ENCODE measurements at regions not wholly inside any gene's neighbourhood (a gene's known extent, or its start where the extent isn't known, plus 50 kb on each side); places are given as distances from the start of the nearest gene placed in this dataset.

DNA sequence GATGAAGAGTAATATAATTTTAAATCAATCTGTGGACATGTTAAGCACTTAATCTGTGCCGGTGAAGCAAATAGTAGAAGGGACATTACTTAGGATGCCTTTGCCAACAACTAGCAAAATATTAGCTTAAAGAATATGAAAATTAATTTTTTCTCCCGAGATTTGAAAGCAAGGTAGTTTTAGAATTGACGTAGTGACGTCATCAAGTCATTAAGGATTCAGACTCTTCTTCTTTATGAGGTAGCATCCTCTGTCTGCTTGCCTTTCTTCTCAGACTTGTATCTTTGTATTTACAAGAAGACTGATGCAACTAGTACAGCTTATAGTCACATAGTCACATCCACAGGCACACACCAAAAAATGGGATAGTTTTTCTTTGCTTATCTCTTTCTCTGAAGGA lies 374.4 kb downstream of the MMUT start:
- TF ChIP-seq, protein P1, sequence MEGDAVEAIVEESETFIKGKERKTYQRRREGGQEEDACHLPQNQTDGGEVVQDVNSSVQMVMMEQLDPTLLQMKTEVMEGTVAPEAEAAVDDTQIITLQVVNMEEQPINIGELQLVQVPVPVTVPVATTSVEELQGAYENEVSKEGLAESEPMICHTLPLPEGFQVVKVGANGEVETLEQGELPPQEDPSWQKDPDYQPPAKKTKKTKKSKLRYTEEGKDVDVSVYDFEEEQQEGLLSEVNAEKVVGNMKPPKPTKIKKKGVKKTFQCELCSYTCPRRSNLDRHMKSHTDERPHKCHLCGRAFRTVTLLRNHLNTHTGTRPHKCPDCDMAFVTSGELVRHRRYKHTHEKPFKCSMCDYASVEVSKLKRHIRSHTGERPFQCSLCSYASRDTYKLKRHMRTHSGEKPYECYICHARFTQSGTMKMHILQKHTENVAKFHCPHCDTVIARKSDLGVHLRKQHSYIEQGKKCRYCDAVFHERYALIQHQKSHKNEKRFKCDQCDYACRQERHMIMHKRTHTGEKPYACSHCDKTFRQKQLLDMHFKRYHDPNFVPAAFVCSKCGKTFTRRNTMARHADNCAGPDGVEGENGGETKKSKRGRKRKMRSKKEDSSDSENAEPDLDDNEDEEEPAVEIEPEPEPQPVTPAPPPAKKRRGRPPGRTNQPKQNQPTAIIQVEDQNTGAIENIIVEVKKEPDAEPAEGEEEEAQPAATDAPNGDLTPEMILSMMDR (conservative IDR thresholded peaks at IDR 0.05), result no peak
- Histone ChIP-seq H3K23me2 (ENCODE audit: insufficient read length, low read depth, low read length, poor library complexity, severe bottlenecking) (no peaks in the 10 kb centered on the region), H2BK120ac (ENCODE audit: low read depth, low read length, poor library complexity, severe bottlenecking) (no peak overlapping the region), H3K9ac (ENCODE audit: extremely low read depth, insufficient read length, low read length) (no peak overlapping the region), H4K5ac (ENCODE audit: insufficient read length, low read depth, low read length) (no peak overlapping the region), H3K79me1 (ENCODE audit: insufficient read depth, low read depth, low read length, poor library complexity, severe bottlenecking) (no peaks in the 10 kb centered on the region), H3K23ac (ENCODE audit: insufficient read length, low read depth, low read length) (no peak overlapping the region), H2AFZ (ENCODE audit: low read length) (no peak overlapping the region), H4K91ac (ENCODE audit: insufficient read length, low read depth, low read length) (no peak overlapping the region), H2AK5ac (ENCODE audit: insufficient read length, low read length) (no peak overlapping the region), H2BK12ac (ENCODE audit: insufficient read length, low read depth, low read length) (no peak overlapping the region), H3K9me3 (ENCODE audit: control insufficient read depth, low read depth, low read length) (no peaks in the 10 kb centered on the region), H3K4ac (ENCODE audit: low read depth, low read length) (no peak overlapping the region), H2BK20ac (ENCODE audit: low read depth, low read length, poor library complexity, severe bottlenecking) (no peak overlapping the region), H3K56ac (ENCODE audit: insufficient read length, low read depth, low read length) (no peak overlapping the region), H2BK5ac (ENCODE audit: insufficient read length, low read length) (no peak overlapping the region), H2BK15ac (ENCODE audit: low read depth, low read length) (no peak overlapping the region), H3T11ph (ENCODE audit: low read length) (no peak overlapping the region), H3K27me3 (ENCODE audit: insufficient read depth, low read length) (no peaks in the 10 kb centered on the region), H4K8ac (replicated peaks; ENCODE audit: insufficient read length, low read depth, low read length) (no peak overlapping the region), H3K4me1 (ENCODE audit: insufficient read depth, low read length) (peaks cover 6% of the 10 kb centered on the region; the same call in 1 of the 2 replicates), H3K79me2 (ENCODE audit: insufficient read depth, low read length) (no peaks in the 10 kb centered on the region), H3K4me2 (ENCODE audit: insufficient read depth, insufficient read length, low read length) (no peak overlapping the region), H3K14ac (ENCODE audit: insufficient read depth, low read length) (no peak overlapping the region), H4K20me1 (ENCODE audit: control insufficient read depth, insufficient read depth, insufficient read length) (no peaks in the 10 kb centered on the region), H3K27ac (ENCODE audit: insufficient read length, low read depth, low read length) (no peak overlapping the region), H3K18ac (ENCODE audit: insufficient read length, low read depth, low read length) (no peak overlapping the region)
- no peak overlapping the region for H3K27ac Mint-ChIP-seq
- no peak overlapping the region for H3K4me3 Mint-ChIP-seq
- peaks cover 8 to 10% of the 10 kb centered on the region in 2 experiments for H3K4me1 Mint-ChIP-seq
- peaks cover 0 to under 1% of the 10 kb centered on the region in 2 experiments; a peak in 1 of 5 replicates for H3K9me3 Mint-ChIP-seq
- H3K36me3 Mint-ChIP-seq (ENCODE audit: insufficient read depth in 1 of 3, low read depth in 3 of 3), result peaks cover 0 to 4% (median 1%) of the 10 kb centered on the region in 3 experiments; a peak in 1 of 7 replicates
- WGBS (ENCODE audit: extremely low coverage, insufficient read length, low lambda C conversion rate), result no CpG with 5 or more reads among the region's 4 CpGs
- DNase-seq, result no peak
- H3K27me3 Mint-ChIP-seq (ENCODE audit: low read depth), result no peaks in the 10 kb centered on the region

All from H9 (cell line).